WERI-Rb-1 (cell line): ENCODE measurements at regions not wholly inside any gene's neighbourhood (a gene's known extent, or its start where the extent isn't known, plus 50 kb on each side); places are given as distances from the start of the nearest gene placed in this dataset.

Experiments used
- DNase-seq: peaks from one replicate; pipeline ENCODE4 v3.0.0-alpha.2; 2020
- H3K27ac ChIP-seq: fragments of 250-450 bp; sonication (Bioruptor Pico); 2 replicates; pipeline ENCODE4 v1.5.1; 2020; ENCODE audit warnings: mild to moderate bottlenecking, moderate library complexity
- H3K27me3 ChIP-seq: fragments of 250-450 bp; sonication (Bioruptor Pico); 2 replicates; pipeline ENCODE4 v1.5.1; 2021; ENCODE audit warnings: mild to moderate bottlenecking, low read depth, moderate library complexity; ENCODE audit not compliant: insufficient read depth, severe bottlenecking
- H3K36me3 ChIP-seq: fragments of 250-450 bp; sonication (Bioruptor Pico); 2 replicates; pipeline ENCODE4 v1.5.1; 2020; ENCODE audit warnings: mild to moderate bottlenecking, moderate library complexity
- H3K4me3 ChIP-seq: 2 replicates; pipeline ENCODE4 v1.5.1; 2011; ENCODE audit warnings: low read depth, mild to moderate bottlenecking, control low read depth, low read length
- H3K9me3 ChIP-seq: fragments of 250-450 bp; sonication (Bioruptor Pico); 2 replicates; pipeline ENCODE4 v1.5.1; 2021; ENCODE audit warnings: mild to moderate bottlenecking, moderate library complexity; ENCODE audit not compliant: severe bottlenecking
- CTCF ChIP-seq: IDR thresholded peaks from 2 replicates; pipeline ENCODE4 v1.5.1; 2011; ENCODE audit warnings: low read depth, mild to moderate bottlenecking, control low read depth, inconsistent platforms, low read length

GRCh38 chrX:45379236-45379635, 178.6 kb upstream of the DIPK2B start:
- no peak for TF ChIP-seq CTCF

DNA sequence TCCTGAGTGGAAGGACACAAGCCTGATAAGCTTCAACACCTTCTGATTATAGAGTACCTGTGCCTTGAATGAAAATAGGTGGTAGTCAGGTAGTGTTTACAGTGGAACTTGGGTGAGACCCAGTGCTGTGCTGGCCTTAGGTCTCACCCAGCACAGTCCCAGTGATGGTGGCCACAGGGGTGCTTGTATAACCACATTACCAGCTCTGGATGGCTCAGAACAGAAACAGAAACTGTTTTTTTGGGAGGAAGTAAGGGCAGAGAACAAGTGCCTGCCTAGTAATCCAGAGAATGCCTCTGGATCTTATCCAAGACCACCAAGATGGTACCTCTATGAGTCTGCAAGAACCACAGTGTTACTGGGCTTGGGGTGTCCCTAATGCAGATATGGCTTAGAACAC, 171.5 kb upstream of the DIPK2B start:
- peaks cover 5% of the 10 kb centered on the region for H3K9me3 ChIP-seq
- DNase-seq: no peak
- peaks cover 3% of the 10 kb centered on the region for H3K27me3 ChIP-seq

More at GRCh38 chrX:45379236-45379635, 178.6 kb upstream of the DIPK2B start:
- H3K36me3 ChIP-seq: no peaks in the 10 kb centered on the region
- peaks cover 11% of the 10 kb centered on the region for H3K27me3 ChIP-seq
- H3K27ac ChIP-seq: no peak overlapping the region
- no peak overlapping the region for H3K4me3 ChIP-seq
- DNase-seq: no peak
- H3K9me3 ChIP-seq: no peaks in the 10 kb centered on the region

DNA sequence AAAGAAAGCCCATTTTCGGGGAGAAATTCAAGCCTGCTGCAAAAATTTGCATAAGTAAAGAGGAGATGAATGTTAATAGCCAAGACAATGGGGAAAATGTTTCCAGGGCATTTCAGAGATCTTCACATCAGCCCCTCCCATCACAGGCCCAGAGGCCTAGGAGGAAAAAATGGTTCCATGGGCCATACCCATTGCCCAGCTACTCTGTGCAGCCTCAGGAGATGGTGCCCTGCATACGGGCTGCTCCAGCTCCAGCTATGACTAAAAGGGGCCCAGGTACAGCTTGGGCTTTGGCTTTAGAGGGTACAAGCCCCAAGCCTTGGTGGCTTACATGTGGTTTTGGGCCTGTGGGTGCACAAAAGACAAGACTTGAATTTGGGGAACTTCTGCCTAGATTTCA, 168.0 kb upstream of the DIPK2B start:
- no peaks in the 10 kb centered on the region for H3K36me3 ChIP-seq
- H3K4me3 ChIP-seq: no peak overlapping the region
- DNase-seq: no peak
- no peak for TF ChIP-seq CTCF
- no peaks in the 10 kb centered on the region for H3K27me3 ChIP-seq
- no peak overlapping the region for H3K27ac ChIP-seq
- peaks cover 5% of the 10 kb centered on the region for H3K9me3 ChIP-seq

More for the DNA sequence above, 171.5 kb upstream of the DIPK2B start:
- no peak for TF ChIP-seq CTCF
- Histone ChIP-seq H3K4me3 (no peak overlapping the region), H3K27ac (no peak overlapping the region), H3K36me3 (no peaks in the 10 kb centered on the region)

DNA sequence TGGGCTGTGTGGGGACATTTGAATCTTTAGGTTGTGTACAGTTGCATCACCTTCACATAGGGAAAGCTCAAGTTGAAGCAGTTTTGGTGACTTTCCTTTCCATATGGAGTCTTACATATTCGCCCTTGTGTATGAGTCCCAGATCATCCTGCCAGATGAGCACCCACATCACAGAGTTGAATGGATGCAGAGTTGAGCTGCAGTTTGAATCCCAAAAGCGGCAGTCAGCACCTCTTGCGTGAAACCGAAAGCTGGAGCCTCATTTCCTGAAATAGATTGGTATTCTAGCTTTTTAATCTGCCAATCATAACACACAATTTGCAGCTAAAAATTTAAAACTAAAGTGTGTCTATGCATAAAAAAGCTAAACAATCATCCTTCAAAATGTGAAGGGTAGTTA, 162.9 kb upstream of the DIPK2B start:
- H3K27me3 ChIP-seq: no peaks in the 10 kb centered on the region
- H3K27ac ChIP-seq: no peak overlapping the region
- H3K4me3 ChIP-seq: no peak overlapping the region
- TF ChIP-seq CTCF: no peak
- no peaks in the 10 kb centered on the region for H3K36me3 ChIP-seq
- no peak for DNase-seq
- no peaks in the 10 kb centered on the region for H3K9me3 ChIP-seq

DNA sequence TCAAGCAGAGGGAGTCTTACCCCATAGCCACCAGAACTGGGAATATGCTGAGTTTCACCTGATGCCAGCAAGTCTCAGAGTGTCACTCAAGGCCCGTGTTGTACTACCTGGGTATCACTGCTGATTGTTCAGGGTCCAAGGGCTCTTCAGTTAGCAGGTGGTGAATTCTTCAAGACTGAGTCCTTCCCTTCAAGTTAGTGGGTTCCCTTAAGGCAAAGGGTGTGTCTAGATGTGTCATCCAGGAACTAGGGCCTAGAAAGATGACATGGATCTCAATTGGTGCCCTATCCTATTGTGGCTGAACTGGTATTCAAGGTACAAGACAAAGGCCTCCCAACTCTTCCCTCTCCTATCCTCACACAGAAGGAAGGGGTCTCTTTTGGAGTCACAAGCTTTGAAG, 159.9 kb upstream of the DIPK2B start:
- no peak overlapping the region for H3K4me3 ChIP-seq
- no peak for TF ChIP-seq CTCF
- H3K9me3 ChIP-seq: no peaks in the 10 kb centered on the region
- no peaks in the 10 kb centered on the region for H3K27me3 ChIP-seq
- H3K36me3 ChIP-seq: no peaks in the 10 kb centered on the region
- DNase-seq: no peak
- no peak overlapping the region for H3K27ac ChIP-seq

DNA sequence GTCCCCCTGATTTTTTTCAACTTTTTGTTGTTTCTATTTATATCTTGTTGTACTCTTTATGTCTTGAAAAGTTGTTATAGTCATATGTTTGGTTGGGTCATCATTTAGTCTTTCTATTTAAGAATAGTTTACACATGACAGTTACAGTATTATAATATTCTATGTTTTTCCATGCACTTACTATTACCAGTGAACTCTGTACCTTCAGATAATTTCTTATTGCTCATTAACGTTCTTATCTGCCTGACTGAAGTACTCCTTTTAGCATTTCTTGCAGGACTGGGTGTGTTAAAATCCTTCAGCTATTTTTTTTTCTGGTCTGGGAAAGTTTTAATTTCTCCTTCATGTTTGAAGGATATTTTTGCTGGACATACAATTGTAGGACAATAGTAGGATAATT, 157.7 kb upstream of the DIPK2B start:
- no peaks in the 10 kb centered on the region for H3K27me3 ChIP-seq
- no peak for TF ChIP-seq CTCF
- no peaks in the 10 kb centered on the region for H3K36me3 ChIP-seq
- no peak overlapping the region for H3K27ac ChIP-seq
- no peaks in the 10 kb centered on the region for H3K9me3 ChIP-seq
- H3K4me3 ChIP-seq: no peak overlapping the region
- no peak for DNase-seq
